ENCODE measurements at regions not wholly inside any gene's neighbourhood (a gene's known extent, or its start where the extent isn't known, plus 50 kb on each side); places are given as distances from the start of the nearest gene placed in this dataset.

DNA sequence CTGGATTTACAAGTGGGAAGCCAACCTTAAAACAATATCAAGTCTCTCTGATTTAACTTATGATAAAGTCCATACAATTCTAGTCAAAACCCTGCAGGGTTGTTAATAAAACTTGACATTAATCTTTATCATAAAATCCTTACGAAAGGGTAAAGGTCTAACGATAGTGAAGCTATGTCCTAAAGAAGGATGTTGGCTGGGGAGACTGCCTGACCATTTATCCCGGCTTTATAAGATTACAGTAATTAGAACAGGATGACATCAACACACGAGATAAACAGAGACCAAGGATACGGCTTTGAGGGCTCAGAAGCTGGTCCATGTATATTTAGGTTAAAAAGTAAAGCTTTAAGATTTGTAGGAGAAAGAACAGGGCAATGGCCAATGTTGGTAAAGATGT is 189.0 kb upstream of the COPS8 start:
- H3K36me3 Mint-ChIP-seq: no peaks in the 10 kb centered on the region
- POLR2A ChIA-PET: no interaction called here
- no peaks in the 10 kb centered on the region; the same call in 1 of the 2 replicates for H3K27me3 Mint-ChIP-seq (ENCODE audit: low read depth)
- TF ChIP-seq GRHL2 (CRISPR knock-in tag; IDR thresholded peaks at IDR 0.05; ENCODE audit: insufficient replicate concordance, severe bottlenecking) (no peak), ZBTB21 (CRISPR knock-in tag; IDR thresholded peaks at IDR 0.05; ENCODE audit: borderline replicate concordance) (no peak), ELF4 (CRISPR knock-in tag; IDR thresholded peaks at IDR 0.05; ENCODE audit: low read depth) (no peak), HMGA2 (CRISPR knock-in tag; IDR thresholded peaks at IDR 0.05) (no peak), CREM (CRISPR knock-in tag; IDR thresholded peaks at IDR 0.05) (no peak), STAT6 (CRISPR knock-in tag; conservative IDR thresholded peaks at IDR 0.05; ENCODE audit: low read depth) (no peak), FOXP4 (CRISPR knock-in tag; IDR thresholded peaks at IDR 0.05) (no peak), ETV6 (CRISPR knock-in tag; IDR thresholded peaks at IDR 0.05) (no peak), KAT7 (CRISPR knock-in tag; IDR thresholded peaks at IDR 0.05; ENCODE audit: borderline replicate concordance) (no peak), FOXP1 (CRISPR knock-in tag; IDR thresholded peaks at IDR 0.05; ENCODE audit: borderline replicate concordance) (no peak), JUN (CRISPR knock-in tag; IDR thresholded peaks at IDR 0.05) (no peak), FOXJ3 (CRISPR knock-in tag; IDR thresholded peaks at IDR 0.05; ENCODE audit: borderline replicate concordance) (no peak), IRF2 (CRISPR knock-in tag; IDR thresholded peaks at IDR 0.05; ENCODE audit: borderline replicate concordance, low read depth) (no peak), PRRX2 (CRISPR knock-in tag; IDR thresholded peaks at IDR 0.05) (no peak)
- TF ChIP-seq, protein P1, sequence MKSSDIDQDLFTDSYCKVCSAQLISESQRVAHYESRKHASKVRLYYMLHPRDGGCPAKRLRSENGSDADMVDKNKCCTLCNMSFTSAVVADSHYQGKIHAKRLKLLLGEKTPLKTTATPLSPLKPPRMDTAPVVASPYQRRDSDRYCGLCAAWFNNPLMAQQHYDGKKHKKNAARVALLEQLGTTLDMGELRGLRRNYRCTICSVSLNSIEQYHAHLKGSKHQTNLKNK (CRISPR knock-in tag; IDR thresholded peaks at IDR 0.05): no peak
- TF ChIP-seq, protein P2, sequence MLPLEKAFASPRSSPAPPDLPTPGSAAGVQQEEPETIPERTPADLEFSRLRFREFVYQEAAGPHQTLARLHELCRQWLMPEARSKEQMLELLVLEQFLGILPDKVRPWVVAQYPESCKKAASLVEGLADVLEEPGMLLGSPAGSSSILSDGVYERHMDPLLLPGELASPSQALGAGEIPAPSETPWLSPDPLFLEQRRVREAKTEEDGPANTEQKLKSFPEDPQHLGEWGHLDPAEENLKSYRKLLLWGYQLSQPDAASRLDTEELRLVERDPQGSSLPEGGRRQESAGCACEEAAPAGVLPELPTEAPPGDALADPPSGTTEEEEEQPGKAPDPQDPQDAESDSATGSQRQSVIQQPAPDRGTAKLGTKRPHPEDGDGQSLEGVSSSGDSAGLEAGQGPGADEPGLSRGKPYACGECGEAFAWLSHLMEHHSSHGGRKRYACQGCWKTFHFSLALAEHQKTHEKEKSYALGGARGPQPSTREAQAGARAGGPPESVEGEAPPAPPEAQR (CRISPR knock-in tag; IDR thresholded peaks at IDR 0.05): no peak
- TF ChIP-seq, protein P3, sequence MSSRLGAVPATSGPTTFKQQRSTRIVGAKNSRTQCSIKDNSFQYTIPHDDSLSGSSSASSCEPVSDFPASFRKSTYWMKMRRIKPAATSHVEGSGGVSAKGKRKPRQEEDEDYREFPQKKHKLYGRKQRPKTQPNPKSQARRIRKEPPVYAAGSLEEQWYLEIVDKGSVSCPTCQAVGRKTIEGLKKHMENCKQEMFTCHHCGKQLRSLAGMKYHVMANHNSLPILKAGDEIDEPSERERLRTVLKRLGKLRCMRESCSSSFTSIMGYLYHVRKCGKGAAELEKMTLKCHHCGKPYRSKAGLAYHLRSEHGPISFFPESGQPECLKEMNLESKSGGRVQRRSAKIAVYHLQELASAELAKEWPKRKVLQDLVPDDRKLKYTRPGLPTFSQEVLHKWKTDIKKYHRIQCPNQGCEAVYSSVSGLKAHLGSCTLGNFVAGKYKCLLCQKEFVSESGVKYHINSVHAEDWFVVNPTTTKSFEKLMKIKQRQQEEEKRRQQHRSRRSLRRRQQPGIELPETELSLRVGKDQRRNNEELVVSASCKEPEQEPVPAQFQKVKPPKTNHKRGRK (CRISPR knock-in tag; IDR thresholded peaks at IDR 0.05; ENCODE audit: borderline replicate concordance): no peak
- DNase-seq (ENCODE audit: low spot score) (no peak), ATAC-seq (no peak)
- H3K4me3 Mint-ChIP-seq: no peak overlapping the region
- peaks cover 7% of the 10 kb centered on the region; the same call in 1 of the 2 replicates for H3K4me1 Mint-ChIP-seq
- H3K9me3 Mint-ChIP-seq: peaks cover 6% of the 10 kb centered on the region; the same call in 1 of the 2 replicates
- H3K27ac Mint-ChIP-seq: no peak overlapping the region
- CTCF ChIA-PET: no interaction called here

DNA sequence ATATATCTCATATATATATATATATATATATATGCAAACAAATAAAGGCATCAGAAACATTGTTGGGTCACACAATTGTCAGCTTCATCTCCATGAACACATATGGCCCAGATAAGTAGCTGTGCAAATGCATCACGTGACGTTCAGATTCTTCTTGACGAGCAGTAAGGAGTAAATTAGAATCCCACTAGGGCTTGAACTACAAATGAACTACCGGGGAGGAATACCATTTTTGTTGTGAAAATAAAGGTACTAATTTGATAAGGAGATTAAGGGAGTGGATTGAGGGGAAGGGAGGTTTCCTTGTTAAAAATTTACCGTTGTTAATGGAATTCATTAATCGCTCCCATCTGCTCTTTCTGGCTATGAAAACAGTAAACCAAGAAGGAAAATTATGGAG is 186.5 kb upstream of the COPS8 start:
- ChIA-PET CTCF (no interaction called here), POLR2A (interaction anchor here (0.7 kb wide), 1 partner anchor 1445 kb away, joined by 3 read pairs; no protein-coding TSS in a partner anchor)
- ATAC-seq (no peak), DNase-seq (ENCODE audit: low spot score) (no peak)
- peaks cover 6% of the 10 kb centered on the region; the same call in 1 of the 2 replicates for H3K9me3 Mint-ChIP-seq
- no peak overlapping the region for H3K27ac Mint-ChIP-seq
- H3K27me3 Mint-ChIP-seq (ENCODE audit: low read depth): no peaks in the 10 kb centered on the region; the same call in 1 of the 2 replicates
- H3K36me3 Mint-ChIP-seq: no peaks in the 10 kb centered on the region
- H3K4me1 Mint-ChIP-seq: peaks cover 4% of the 10 kb centered on the region; the same call in 1 of the 2 replicates
- no peak overlapping the region for H3K4me3 Mint-ChIP-seq
- no peak for TF ChIP-seq ZNF121 (CRISPR knock-in tag; IDR thresholded peaks at IDR 0.05)
- TF ChIP-seq FOXP4 (CRISPR knock-in tag; IDR thresholded peaks at IDR 0.05): no peak
- no peak for TF ChIP-seq RORB (CRISPR knock-in tag; IDR thresholded peaks at IDR 0.05)
- TF ChIP-seq CBFB (CRISPR knock-in tag; IDR thresholded peaks at IDR 0.05; ENCODE audit: low read depth): no peak
- TF ChIP-seq, protein P4, sequence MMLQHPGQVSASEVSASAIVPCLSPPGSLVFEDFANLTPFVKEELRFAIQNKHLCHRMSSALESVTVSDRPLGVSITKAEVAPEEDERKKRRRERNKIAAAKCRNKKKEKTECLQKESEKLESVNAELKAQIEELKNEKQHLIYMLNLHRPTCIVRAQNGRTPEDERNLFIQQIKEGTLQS (CRISPR knock-in tag; conservative IDR thresholded peaks at IDR 0.05): no peak
- no peak for TF ChIP-seq ZNF281 (CRISPR knock-in tag; IDR thresholded peaks at IDR 0.05)
- TF ChIP-seq TP53 (CRISPR knock-in tag; IDR thresholded peaks at IDR 0.05): no peak
